Panc1 (cell line): ENCODE measurements at regions not wholly inside any gene's neighbourhood (a gene's known extent, or its start where the extent isn't known, plus 50 kb on each side); places are given as distances from the start of the nearest gene placed in this dataset.

Experiments
- ATAC-seq: fragments of 200-7000 bp; cut with Tn5 transposase; 2 replicates; pipeline ENCODE4 v1.9.1; 2020; ENCODE audit warnings: mild to moderate bottlenecking, moderate library complexity
- BruUV-seq: library from RNA; stranded (reverse); fragments of 400-500 nt; replicated peaks from 2 replicates; lab custom pipeline; 2021; lab: Mats Ljungman, UMichigan
- CTCF ChIA-PET: fragments of 300-600 bp; sonication (Branson Sonifier 250); formaldehyde crosslinking; loops from one replicate; lab custom pipeline; 2022; ENCODE audit warnings: antibody characterized with exemption; lab: Charles Lee
- POLR2A ChIA-PET: fragments of 300-600 bp; sonication (Branson Sonifier 250); formaldehyde crosslinking; loops from one replicate; lab custom pipeline; 2022; ENCODE audit warnings: antibody characterized with exemption; lab: Charles Lee
- DNase-seq: peaks from one replicate; pipeline ENCODE4 v3.0.0-alpha.2; 2010; ENCODE audit warnings: low read depth, low spot score
- H3K27ac ChIP-seq: 2 replicates; pipeline ENCODE4 v1.5.1; 2011; ENCODE audit warnings: mild to moderate bottlenecking, low read length, inconsistent platforms
- H3K27me3 ChIP-seq: fragments of 200-500 bp; sonication (Bioruptor generic); 2 replicates; pipeline ENCODE4 v1.6.0; 2014; ENCODE audit warnings: low read length, inconsistent platforms; ENCODE audit not compliant: control insufficient read depth, insufficient read depth
- H3K36me3 ChIP-seq: fragments of 200-500 bp; sonication (Bioruptor generic); 2 replicates; pipeline ENCODE4 v1.5.1; 2014; ENCODE audit warnings: inconsistent platforms, mild to moderate bottlenecking, low read length, moderate library complexity; ENCODE audit not compliant: control insufficient read depth, insufficient read depth
- H3K4me1 ChIP-seq: 2 replicates; pipeline ENCODE4 v1.5.1; 2011; ENCODE audit warnings: inconsistent platforms, mild to moderate bottlenecking, low read length, moderate library complexity; ENCODE audit not compliant: control insufficient read depth, insufficient read depth
- H3K4me3 ChIP-seq, 2 experiments: 2 replicates each; pipeline ENCODE4 v1.5.1; 2011 to 2012; ENCODE audit warnings: low read depth in 2 of 2, low read length in 2 of 2, mild to moderate bottlenecking in 2 of 2, inconsistent platforms in 1 of 2, moderate library complexity in 1 of 2
- H3K9me3 ChIP-seq: fragments of 200-500 bp; sonication (Bioruptor generic); 2 replicates; pipeline ENCODE4 v1.5.1; 2014; ENCODE audit warnings: low read depth, mild to moderate bottlenecking, inconsistent platforms, low read length, moderate library complexity; ENCODE audit not compliant: control insufficient read depth, insufficient read depth
- POLR2AphosphoS5 ChIP-seq: IDR thresholded peaks from 2 replicates; pipeline ENCODE4 v1.6.1; 2012; ENCODE audit warnings: mild to moderate bottlenecking, low read depth, low read length, moderate library complexity
- REST ChIP-seq, 2 experiments: IDR thresholded peaks; 2 replicates each; pipeline ENCODE4 v1.6.1; 2011 to 2012; ENCODE audit warnings: low read depth in 2 of 2, control low read depth in 1 of 2, low read length in 1 of 2, mild to moderate bottlenecking in 1 of 2, moderate library complexity in 1 of 2; ENCODE audit not compliant: insufficient read depth in 1 of 2
- SIN3A ChIP-seq: IDR thresholded peaks from 2 replicates; pipeline ENCODE4 v1.6.1; 2012; ENCODE audit warnings: low read depth, mild to moderate bottlenecking, low read length, moderate library complexity, borderline replicate concordance; ENCODE audit not compliant: insufficient read depth
- TCF7L2 ChIP-seq: IDR thresholded peaks from 2 replicates; pipeline ENCODE4 v1.6.1; 2011; ENCODE audit warnings: mild to moderate bottlenecking, low read depth, low read length, inconsistent platforms
- in situ Hi-C: cut with HindIII; loops from 2 replicates; pipeline ENCODE4 v1.10.0; 2016; ENCODE audit warnings: low sequenced_read_pairs, low pct_unique_long_range_greater_than_20kb
- intact Hi-C: fragments of 100-400 bp; cut with micrococcal nuclease; formaldehyde crosslinking; loops from one replicate; pipeline ENCODE4 v1.10.0; 2022; ENCODE audit not compliant: unreplicated experiment
- TF ChIP-seq, protein P1 (sequence below): fragments of 450-650 bp; IDR thresholded peaks from 2 replicates; pipeline ENCODE4 v1.5.1; 2017; ENCODE audit warnings: mild to moderate bottlenecking

GRCh38 chr7:8829100-8829499, 395.7 kb downstream of the NXPH1 start:
- H3K4me3 ChIP-seq, result no peak overlapping the region
- H3K9me3 ChIP-seq, result no peaks in the 10 kb centered on the region
- ChIA-PET POLR2A (no interaction called here), CTCF (no interaction called here)
- DNase-seq (no peak), ATAC-seq (no peak)
- no peaks in the 10 kb centered on the region for H3K4me1 ChIP-seq
- H3K27me3 ChIP-seq, result no peaks in the 10 kb centered on the region
- TF ChIP-seq SIN3A, result no peak
- no peak for TF ChIP-seq REST (IDR thresholded peaks at IDR 0.05; ENCODE audit: insufficient read depth in 1 of 2, low read depth in 2 of 2, low read length in 1 of 2)
- TF ChIP-seq TCF7L2, result no peak
- no peak for TF ChIP-seq POLR2AphosphoS5
- TF ChIP-seq, protein P1, sequence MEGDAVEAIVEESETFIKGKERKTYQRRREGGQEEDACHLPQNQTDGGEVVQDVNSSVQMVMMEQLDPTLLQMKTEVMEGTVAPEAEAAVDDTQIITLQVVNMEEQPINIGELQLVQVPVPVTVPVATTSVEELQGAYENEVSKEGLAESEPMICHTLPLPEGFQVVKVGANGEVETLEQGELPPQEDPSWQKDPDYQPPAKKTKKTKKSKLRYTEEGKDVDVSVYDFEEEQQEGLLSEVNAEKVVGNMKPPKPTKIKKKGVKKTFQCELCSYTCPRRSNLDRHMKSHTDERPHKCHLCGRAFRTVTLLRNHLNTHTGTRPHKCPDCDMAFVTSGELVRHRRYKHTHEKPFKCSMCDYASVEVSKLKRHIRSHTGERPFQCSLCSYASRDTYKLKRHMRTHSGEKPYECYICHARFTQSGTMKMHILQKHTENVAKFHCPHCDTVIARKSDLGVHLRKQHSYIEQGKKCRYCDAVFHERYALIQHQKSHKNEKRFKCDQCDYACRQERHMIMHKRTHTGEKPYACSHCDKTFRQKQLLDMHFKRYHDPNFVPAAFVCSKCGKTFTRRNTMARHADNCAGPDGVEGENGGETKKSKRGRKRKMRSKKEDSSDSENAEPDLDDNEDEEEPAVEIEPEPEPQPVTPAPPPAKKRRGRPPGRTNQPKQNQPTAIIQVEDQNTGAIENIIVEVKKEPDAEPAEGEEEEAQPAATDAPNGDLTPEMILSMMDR, result no peak
- H3K27ac ChIP-seq, result no peak overlapping the region
- intact Hi-C loops, result no loop called here
- no TSS peak for BruUV-seq
- in situ Hi-C loops, result no loop called here
- H3K36me3 ChIP-seq, result no peaks in the 10 kb centered on the region

DNA sequence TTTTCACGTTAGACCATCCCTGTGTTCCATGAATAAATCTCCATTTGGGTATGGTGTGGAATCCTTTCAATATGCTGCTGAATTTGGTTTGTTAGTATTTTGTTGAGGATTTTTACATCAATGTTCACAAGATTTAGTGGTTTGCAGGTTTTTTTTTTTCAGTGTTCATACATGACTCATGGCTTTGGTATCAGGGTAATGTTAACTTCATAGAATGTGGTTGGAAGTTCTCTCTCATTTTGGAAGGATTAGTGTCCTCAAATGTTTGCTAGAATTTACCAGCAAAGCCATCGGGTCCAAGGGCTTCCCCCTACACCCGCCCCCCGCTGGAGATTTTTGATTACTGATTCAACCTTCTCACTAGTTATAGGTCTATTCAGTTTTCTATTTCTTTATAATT, 398.0 kb downstream of the NXPH1 start:
- BruUV-seq, result no TSS peak
- H3K27ac ChIP-seq, result no peak overlapping the region
- no peak for ATAC-seq
- no peak for DNase-seq
- intact Hi-C loops, result no loop called here
- POLR2A ChIA-PET, result no interaction called here
- H3K4me3 ChIP-seq, result no peak overlapping the region
- in situ Hi-C loops, result no loop called here
- H3K9me3 ChIP-seq, result no peaks in the 10 kb centered on the region
- H3K36me3 ChIP-seq, result no peaks in the 10 kb centered on the region
- CTCF ChIA-PET, result no interaction called here
- no peaks in the 10 kb centered on the region for H3K4me1 ChIP-seq
- H3K27me3 ChIP-seq, result no peaks in the 10 kb centered on the region
- TF ChIP-seq TCF7L2 (no peak), REST (IDR thresholded peaks at IDR 0.05; ENCODE audit: insufficient read depth in 1 of 2, low read depth in 2 of 2, low read length in 1 of 2) (no peak), POLR2AphosphoS5 (no peak), SIN3A (no peak)
- TF ChIP-seq, protein P1, result no peak
